ENCODE measurements at regions not wholly inside any gene's neighbourhood (a gene's known extent, or its start where the extent isn't known, plus 50 kb on each side); places are given as distances from the start of the nearest gene placed in this dataset.

DNA sequence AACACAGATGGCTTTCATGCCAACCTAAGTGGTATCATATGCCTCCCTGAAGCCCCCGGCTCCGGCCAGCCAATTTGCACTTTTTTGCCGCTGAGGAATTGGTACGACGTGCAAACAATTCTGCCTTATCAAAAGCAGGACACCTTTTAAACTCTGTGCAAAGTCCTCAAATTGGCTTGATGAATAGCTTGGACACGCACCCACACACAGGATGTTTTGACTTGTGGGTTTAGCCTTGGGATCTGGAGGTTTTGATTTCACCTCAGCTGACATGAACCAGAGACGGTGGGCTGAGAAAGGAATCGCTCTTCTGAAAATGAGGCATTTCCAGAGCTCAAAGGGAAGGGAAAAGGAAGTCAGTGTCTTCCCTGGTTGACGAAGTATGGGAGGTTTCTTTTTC lies 110.8 kb upstream of the SHOX start:
- Mint-ChIP-seq H3K9me3 (ENCODE audit: unreplicated experiment) (peaks cover 15% of the 10 kb centered on the region), H3K36me3 (ENCODE audit: unreplicated experiment) (no peaks in the 10 kb centered on the region), H3K27ac (ENCODE audit: unreplicated experiment) (peak overlapping the region; percentile 84), H3K27me3 (ENCODE audit: unreplicated experiment) (peaks cover 13% of the 10 kb centered on the region), H3K4me3 (ENCODE audit: unreplicated experiment) (no peak overlapping the region), H3K4me1 (ENCODE audit: low read depth, unreplicated experiment) (peaks cover 9% of the 10 kb centered on the region)
- TF ChIP-seq, protein P1, sequence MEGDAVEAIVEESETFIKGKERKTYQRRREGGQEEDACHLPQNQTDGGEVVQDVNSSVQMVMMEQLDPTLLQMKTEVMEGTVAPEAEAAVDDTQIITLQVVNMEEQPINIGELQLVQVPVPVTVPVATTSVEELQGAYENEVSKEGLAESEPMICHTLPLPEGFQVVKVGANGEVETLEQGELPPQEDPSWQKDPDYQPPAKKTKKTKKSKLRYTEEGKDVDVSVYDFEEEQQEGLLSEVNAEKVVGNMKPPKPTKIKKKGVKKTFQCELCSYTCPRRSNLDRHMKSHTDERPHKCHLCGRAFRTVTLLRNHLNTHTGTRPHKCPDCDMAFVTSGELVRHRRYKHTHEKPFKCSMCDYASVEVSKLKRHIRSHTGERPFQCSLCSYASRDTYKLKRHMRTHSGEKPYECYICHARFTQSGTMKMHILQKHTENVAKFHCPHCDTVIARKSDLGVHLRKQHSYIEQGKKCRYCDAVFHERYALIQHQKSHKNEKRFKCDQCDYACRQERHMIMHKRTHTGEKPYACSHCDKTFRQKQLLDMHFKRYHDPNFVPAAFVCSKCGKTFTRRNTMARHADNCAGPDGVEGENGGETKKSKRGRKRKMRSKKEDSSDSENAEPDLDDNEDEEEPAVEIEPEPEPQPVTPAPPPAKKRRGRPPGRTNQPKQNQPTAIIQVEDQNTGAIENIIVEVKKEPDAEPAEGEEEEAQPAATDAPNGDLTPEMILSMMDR (IDR thresholded peaks at IDR 0.05; ENCODE audit: partially characterized antibody, unreplicated experiment) = no peak
- DNase-seq = no peak

DNA sequence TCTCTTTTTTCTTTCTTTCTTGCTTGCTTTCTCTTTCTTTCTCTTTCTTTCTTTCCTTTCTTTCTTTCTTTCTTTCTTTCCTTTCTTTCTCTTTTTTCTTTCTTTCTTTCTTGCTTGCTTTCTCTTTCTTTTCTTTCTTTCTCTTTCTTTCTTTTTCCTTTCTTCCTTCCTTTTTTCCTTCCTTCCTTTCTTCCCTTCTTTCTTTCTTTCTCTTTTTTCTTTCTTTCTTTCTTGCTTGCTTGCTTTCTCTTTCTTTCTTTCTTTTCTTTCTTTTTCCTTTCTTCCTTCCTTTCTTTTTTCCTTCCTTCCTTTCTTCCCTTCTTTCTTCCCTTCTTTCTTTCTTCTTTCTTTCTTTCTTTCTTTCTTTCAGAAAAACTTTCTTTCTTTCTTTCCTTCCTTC lies 108.1 kb upstream of the SHOX start:
- Mint-ChIP-seq H3K36me3 (ENCODE audit: unreplicated experiment) (no peaks in the 10 kb centered on the region), H3K27ac (ENCODE audit: unreplicated experiment) (no peak overlapping the region), H3K4me1 (ENCODE audit: low read depth, unreplicated experiment) (peaks cover 3% of the 10 kb centered on the region), H3K4me3 (ENCODE audit: unreplicated experiment) (no peak overlapping the region), H3K9me3 (ENCODE audit: unreplicated experiment) (peaks cover 8% of the 10 kb centered on the region), H3K27me3 (ENCODE audit: unreplicated experiment) (peaks cover 5% of the 10 kb centered on the region)
- TF ChIP-seq, protein P1 (IDR thresholded peaks at IDR 0.05; ENCODE audit: partially characterized antibody, unreplicated experiment) = no peak
- no peak for DNase-seq

DNA sequence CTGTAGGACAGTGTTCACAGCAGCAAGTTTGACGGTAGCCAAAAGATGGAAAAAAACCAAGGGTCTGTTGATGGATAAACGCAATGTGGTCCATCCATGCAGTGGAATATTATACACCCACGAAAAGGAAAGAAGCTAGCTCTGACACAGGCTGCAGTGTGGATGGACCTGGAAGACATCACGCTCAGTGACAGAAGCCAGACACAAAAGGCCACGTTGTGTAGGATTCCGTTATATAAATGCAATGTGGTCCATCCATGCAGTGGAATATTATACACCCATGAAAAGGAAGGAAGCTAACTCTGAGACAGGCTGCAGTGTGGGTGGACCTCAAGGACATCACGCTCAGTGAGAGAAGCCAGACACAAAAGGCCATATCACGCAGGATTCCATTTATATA lies 105.5 kb upstream of the SHOX start:
- H3K4me3 Mint-ChIP-seq (ENCODE audit: unreplicated experiment) = no peak overlapping the region

DNA sequence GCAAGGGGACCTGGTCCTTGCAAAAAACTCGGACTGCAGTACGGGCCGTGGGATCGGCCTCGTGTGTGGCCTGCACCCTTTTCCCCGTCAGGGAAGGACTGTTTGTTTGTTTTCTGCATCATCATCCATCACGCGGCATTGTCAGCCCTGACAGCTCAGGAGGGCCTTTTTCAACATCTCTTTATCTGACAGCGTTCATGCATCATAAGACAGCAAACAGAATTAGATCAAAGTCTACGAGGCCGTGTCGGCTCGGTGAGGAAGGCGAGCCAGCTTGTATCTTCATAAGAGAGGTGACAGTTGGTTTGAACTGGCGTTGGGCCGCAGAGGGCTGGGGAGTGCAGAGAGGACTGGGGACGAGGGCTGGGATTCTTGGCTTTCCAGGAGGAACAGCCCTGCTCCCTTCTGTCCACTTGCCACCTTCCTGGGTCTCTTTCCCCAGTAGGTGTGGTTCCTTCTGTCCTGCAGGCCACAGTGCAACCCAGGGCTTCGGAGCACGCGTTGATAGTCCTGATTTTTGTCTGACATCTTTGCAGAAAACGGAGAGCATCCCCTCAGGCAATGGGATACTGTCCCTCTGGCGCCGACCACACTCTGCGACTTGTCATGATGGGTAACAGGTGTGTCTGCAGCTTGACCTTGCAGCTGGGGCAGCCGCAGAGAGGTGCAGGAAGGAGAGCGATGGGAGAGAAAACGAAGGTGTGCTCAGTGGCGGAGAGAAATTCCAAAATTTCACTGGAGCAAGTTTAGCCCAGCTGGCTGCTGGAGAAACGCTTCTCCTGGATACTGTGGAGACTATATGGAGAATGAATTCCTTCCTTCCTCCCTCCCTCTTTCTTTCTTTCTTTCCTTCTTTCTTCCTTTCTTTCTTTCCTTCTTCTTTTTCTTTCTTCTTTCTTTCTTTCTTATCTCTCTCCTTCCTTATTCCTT lies 104.0 kb upstream of the SHOX start:
- Mint-ChIP-seq H3K27me3 (ENCODE audit: unreplicated experiment) (peaks cover 7% of the 10 kb centered on the region), H3K36me3 (ENCODE audit: unreplicated experiment) (no peaks in the 10 kb centered on the region), H3K27ac (ENCODE audit: unreplicated experiment) (no peak overlapping the region), H3K4me1 (ENCODE audit: low read depth, unreplicated experiment) (no peaks in the 10 kb centered on the region), H3K4me3 (ENCODE audit: unreplicated experiment) (no peak overlapping the region), H3K9me3 (ENCODE audit: unreplicated experiment) (peaks cover 4% of the 10 kb centered on the region)
- TF ChIP-seq, protein P1 (IDR thresholded peaks at IDR 0.05; ENCODE audit: partially characterized antibody, unreplicated experiment) = no peak
- DNase-seq = no peak

More for the DNA sequence above, 105.5 kb upstream of the SHOX start:
- H3K4me1 Mint-ChIP-seq (ENCODE audit: low read depth, unreplicated experiment) = no peaks in the 10 kb centered on the region
- TF ChIP-seq, protein P1 (IDR thresholded peaks at IDR 0.05; ENCODE audit: partially characterized antibody, unreplicated experiment) = no peak
- no peak for DNase-seq
- peaks cover 3% of the 10 kb centered on the region for H3K27me3 Mint-ChIP-seq (ENCODE audit: unreplicated experiment)
- peaks cover 2% of the 10 kb centered on the region for H3K9me3 Mint-ChIP-seq (ENCODE audit: unreplicated experiment)
- no peaks in the 10 kb centered on the region for H3K36me3 Mint-ChIP-seq (ENCODE audit: unreplicated experiment)
- H3K27ac Mint-ChIP-seq (ENCODE audit: unreplicated experiment) = no peak overlapping the region

Data from glutamatergic neuron (in vitro differentiated cells).